ENCODE measurements at regions not wholly inside any gene's neighbourhood (a gene's known extent, or its start where the extent isn't known, plus 50 kb on each side); places are given as distances from the start of the nearest gene placed in this dataset.

DNA sequence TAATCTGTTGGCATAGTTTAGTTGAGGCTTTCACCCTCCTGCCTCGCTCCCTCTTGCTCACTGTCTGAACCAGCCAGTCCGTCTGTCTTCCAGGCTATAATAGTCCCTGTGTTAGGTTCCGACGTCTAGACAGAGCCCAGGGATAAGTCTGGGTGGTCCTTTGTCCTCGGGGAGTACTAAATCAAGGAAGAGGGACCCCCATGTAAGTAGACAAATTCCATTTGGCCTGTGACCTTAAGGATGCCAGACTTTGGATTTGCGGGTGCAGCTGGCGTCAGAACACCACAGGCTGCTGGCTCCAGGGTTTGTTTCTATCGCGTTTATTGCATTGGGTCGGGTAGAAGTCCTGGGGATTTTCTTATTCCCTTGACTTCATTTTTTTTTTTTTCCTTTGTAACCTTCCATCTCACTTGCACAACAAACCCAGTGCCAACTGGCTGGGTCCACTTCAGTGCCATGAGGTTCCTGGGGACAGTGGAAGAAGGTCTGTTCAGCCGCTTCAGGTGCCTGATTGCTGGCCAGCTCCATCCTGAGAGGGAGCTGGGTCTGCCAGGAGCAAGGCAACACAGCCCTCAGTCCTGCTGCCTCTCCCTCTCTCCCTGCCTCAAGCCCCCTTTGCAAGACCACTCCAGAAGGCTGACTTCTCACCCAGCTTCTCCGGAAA is 95.4 kb upstream of the KLHL25 start:
- DNase-seq = no peak

- DNase-seq = no peak
These were observed 95.9 kb upstream of the KLHL25 start for GRCh38 chr15:85890620-85890980.

- DNase-seq = no peak
These were observed 96.7 kb upstream of the KLHL25 start for GRCh38 chr15:85891470-85891869.

GRCh38 chr15:85892232-85892631 is 97.5 kb upstream of the KLHL25 start:
- DNase-seq = no peak

DNA sequence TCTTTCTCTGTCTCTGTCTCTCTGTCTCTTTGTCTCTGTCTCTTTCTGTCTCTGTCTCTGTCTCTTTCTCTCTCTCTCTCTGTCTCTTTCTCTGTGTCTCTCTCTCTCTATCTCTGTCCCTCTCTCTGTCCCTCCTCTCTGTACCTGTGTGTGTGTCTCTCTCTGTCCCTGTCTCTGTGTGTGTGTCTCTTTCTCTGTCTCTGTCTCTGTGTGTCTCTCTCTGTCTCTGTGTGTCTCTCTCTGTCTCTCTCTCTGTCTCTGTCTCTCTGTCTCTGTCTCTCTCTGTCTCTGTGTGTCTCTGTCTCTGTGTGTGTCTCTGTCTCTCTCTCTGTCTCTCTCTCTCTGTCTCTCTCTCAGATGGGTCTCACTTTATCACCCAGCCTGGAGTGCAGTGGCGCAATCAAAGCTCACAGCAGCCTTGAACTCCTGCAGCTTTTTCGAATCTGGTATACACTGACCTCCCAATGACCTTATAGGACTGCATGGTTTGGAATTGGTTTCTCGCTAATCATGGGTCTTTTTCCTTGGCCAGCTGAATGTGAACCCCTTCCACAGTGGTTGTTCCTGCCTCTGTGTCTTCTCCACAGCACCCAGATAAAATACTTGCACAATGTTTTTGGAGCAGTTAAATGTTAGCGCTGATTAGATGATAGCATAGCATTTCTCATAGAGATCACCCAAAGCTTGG is 102.6 kb upstream of the KLHL25 start:
- no peak for DNase-seq

DNA sequence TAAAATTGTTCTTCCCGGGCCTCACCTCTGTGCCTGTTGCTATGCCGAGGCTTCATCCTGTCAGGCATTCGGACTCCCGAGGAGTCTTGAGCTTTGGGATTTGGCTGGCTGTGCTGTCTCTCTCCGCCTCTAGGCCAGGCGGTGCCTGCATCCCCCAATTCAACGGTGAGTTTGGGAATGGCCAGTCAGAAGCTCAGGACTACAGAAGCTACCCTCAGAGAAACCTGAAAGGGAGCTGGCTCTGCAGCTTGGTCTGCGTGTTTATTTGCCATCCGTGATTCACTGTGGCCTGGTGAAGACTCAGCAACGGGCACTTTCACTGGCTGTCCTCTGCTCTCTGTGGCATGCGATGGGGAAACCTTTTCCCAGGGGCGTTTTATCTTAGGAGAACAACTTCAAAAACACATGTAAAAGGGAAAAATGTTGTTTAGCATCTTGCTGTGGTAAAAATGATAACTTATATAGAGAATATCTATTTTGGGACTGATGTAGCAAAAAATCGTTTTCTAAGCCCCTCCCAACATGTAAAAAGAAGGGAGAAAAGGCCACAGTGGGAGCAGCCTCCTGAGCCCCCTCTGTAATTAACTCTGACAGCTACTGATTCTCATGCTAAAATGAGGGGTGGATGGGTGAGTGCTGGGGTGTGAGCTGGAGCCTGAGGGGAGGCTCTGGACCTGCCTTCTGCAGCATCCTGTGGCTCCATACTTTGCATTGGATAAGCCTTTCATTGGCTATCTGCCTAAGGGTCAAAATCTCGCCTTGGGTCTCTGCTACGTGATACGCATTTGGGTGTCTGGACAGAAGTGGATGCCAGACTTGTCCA is 103.4 kb upstream of the KLHL25 start:
- DNase-seq = no peak

GRCh38 chr15:85899927-85900326 is 105.2 kb upstream of the KLHL25 start:
- DNase-seq = peak in 10 of 56 donors; percentile 3 to 53 (median 12)

- DNase-seq = no peak
These were observed 111.2 kb upstream of the KLHL25 start for GRCh38 chr15:85905751-85906450.

DNA sequence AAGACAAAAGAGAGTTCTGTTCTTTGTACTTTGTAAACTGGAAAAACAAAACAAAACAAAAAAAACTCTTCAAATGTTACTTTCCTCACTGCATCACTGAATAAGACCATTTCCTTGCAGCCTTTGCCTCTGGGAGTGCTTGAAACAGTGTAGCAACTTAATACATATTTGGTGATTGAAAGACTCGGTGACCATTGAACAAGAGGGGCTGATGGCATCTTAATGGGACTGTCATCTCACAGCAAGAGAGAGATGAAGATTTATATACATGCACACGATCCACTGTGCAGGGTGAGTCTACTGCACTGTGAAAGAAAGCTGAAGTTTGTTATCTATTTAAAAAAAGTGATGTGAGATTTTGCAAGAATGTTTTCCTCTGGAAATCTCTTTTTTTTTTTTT is 111.9 kb upstream of the KLHL25 start:
- DNase-seq = no peak

DNA sequence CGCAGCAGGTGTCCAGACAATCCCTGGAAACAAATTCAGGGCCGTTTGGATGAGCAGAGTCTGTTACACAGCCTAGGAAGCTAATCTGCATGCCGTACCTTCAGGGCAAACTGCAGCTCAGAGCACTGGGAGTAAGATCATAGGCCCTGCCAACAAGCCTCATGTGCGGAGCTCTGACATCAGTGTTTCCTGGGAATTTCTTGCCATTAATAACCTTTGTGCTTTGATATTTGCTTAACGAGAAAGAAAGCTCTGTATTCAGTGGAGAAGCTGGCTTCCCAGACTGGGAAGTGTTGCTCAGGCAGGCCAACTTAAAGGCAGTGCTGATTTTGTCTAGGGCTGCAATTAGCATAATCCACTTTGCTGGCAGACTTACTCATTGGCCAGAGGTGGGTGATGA is 116.1 kb upstream of the KLHL25 start:
- peak in 6 of 56 donors; percentile 4 to 36 (median 8) for DNase-seq

DNA sequence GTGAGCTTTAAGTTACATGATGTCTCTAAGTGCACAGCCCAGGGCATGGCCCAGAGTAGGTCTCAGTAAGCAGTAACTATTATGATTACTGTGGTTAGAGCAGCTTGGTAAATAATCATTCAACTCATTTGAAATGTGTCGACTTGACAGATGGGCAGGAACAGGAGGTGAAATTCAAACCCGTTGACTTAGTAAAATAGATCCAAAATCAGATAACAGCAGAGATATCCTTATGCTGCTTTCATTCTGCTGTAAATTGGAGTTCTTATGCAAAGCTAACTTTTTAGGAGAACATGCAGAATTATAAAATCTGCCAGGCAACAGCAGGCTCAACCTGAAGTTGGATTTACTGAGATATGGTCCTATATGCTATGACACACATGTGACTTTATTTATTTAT is 118.7 kb upstream of the KLHL25 start:
- DNase-seq = no peak

GRCh38 chr15:85920956-85921355 is 126.2 kb upstream of the KLHL25 start:
- peak in 1 of 56 donors; percentile 2 for DNase-seq

DNA sequence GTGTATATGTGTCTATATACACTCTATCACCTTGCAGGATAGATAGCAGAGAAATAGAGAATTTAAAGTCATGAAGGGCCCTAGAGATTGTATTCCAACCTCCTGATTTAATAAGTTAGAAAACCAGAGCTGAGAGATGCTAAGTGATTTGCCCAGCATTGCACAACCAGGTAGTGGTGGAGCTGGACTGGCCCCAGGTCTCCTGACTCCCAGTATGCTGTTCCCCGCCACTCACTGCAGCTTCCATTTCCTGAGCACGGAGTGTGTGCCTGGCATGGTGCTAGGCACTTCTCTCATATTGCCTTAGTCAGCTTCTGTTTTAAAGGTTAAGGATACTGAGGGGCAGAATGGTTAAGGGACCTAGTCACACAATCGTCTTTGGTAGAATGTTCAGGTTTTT is 129.4 kb upstream of the KLHL25 start:
- no peak for DNase-seq

GRCh38 chr15:85925649-85926237 is 131.0 kb upstream of the KLHL25 start:
- no peak for DNase-seq

- DNase-seq = no peak
These were observed 132.1 kb upstream of the KLHL25 start for GRCh38 chr15:85926834-85927233.

DNA sequence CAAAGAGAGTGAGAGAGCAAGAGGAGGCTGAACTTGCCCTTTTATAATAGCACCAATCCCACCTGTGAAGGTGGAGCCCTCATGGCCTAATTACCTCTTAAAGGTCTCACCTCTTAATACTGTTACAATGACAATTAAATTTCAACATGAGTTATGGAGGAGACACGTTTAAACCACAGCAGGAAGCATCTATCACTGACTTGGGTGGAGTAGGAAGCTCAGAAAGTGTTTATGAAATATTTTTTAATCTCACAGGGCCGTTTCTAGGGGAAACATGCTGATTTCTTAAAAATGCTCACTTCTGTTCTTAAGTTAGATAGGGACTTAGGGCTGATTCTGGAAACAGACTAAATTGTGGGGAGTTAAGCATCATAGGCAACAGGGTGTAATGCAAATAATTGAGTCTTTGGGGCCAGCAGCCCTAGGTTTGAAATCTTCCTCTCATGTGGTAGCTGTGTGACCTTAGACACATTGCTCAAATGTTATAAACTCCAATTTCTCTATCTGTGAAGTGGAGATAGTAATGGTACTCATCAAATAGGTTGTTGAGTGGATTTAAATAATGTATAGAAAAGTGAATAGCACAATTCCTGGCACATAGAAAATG is 133.3 kb upstream of the KLHL25 start:
- DNase-seq = no peak

GRCh38 chr15:85929786-85930185 is 135.1 kb upstream of the KLHL25 start:
- DNase-seq = no peak

DNA sequence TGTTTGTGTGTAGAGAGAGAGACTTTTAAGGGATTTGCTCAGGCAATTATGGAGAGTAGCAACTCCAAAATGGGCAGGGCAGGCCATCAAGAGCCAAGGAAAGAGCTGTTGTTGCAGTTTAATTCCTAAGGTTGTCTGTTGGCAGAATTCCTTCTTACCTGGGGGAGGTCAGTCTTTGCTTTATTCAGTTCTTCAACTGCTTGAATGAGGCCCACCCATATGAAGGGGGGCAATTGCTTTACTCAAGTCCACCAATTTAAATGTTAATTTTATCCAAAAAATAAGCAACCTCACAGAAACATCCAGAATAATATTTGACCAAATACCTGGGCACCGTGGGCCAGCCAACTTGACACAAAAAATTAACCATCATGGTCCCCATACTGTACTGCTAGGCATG is 137.7 kb upstream of the KLHL25 start:
- DNase-seq = no peak

DNA sequence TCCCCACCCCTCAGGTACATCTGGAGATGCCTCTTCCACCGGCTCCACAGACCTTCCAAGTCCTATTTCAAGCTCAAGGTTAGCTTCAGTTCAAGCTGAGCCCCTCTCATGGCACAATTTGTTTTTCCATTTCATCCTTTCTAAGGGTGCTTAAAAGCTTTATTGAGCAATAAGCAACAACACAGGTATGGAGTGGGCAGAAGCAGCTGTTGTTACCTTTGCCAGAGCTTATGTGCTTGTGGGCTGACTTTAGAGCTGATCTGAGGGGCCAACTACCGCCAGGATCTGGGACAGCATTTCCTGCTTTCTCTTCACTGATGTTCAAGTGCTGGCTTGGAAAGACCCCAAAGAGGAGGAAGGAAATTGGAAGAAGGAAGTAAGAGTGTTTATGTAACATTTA is 140.0 kb upstream of the KLHL25 start:
- DNase-seq = no peak

GRCh38 chr15:85935182-85935581 is 140.5 kb upstream of the KLHL25 start:
- no peak for DNase-seq

DNA sequence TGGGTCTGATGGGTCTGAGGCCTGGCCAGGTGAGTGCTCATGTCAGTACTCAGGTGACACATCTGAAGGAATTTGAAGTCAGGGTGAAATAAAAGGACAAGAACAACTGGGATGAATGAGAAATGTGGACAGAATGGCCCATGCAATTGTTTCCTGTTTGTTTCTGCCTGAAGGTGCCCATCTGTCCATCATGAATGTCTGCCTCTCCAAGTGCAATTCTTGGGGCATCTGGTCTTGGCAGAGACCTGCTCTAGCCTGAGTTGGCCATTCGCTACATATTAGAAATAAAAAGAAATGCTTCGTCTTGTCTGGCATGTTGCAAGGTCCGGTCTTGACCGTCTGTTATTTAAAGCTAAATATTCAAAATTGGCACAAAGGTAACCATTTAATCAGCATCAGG is 142.0 kb upstream of the AGBL1 start:
- DNase-seq = no peak
